ENCODE measurements at regions not wholly inside any gene's neighbourhood (a gene's known extent, or its start where the extent isn't known, plus 50 kb on each side); places are given as distances from the start of the nearest gene placed in this dataset.

- TF ChIP-seq, protein P1, sequence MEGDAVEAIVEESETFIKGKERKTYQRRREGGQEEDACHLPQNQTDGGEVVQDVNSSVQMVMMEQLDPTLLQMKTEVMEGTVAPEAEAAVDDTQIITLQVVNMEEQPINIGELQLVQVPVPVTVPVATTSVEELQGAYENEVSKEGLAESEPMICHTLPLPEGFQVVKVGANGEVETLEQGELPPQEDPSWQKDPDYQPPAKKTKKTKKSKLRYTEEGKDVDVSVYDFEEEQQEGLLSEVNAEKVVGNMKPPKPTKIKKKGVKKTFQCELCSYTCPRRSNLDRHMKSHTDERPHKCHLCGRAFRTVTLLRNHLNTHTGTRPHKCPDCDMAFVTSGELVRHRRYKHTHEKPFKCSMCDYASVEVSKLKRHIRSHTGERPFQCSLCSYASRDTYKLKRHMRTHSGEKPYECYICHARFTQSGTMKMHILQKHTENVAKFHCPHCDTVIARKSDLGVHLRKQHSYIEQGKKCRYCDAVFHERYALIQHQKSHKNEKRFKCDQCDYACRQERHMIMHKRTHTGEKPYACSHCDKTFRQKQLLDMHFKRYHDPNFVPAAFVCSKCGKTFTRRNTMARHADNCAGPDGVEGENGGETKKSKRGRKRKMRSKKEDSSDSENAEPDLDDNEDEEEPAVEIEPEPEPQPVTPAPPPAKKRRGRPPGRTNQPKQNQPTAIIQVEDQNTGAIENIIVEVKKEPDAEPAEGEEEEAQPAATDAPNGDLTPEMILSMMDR (conservative IDR thresholded peaks at IDR 0.05), result no peak
- TF ChIP-seq ZFX (IDR thresholded peaks at IDR 0.05), result no peak
Measured at GRCh38 chr9:16213781-16214515, 656.5 kb downstream of the BNC2 start.
